Activated naive CD4-positive, alpha-beta T cell treated with anti-CD3 and anti-CD28 coated beads, Interleukin-2, amount 50 U/mL, for 16 hours (primary cell): ENCODE measurements at regions not wholly inside any gene's neighbourhood (a gene's known extent, or its start where the extent isn't known, plus 50 kb on each side); places are given as distances from the start of the nearest gene placed in this dataset.

ENCODE experiments used
- DNase-seq: peaks from one replicate; pipeline ENCODE4 v3.0.0-alpha.2; 2020

GRCh38 chr14:71692496-71692895 lies 239.7 kb upstream of the RGS6 start:
- DNase-seq: no peak

- DNase-seq: no peak
Observed at GRCh38 chr14:71693381-71693780, 238.8 kb upstream of the RGS6 start.

- DNase-seq: no peak
Observed at GRCh38 chr14:71694591-71695530, 237.4 kb upstream of the RGS6 start.

DNA sequence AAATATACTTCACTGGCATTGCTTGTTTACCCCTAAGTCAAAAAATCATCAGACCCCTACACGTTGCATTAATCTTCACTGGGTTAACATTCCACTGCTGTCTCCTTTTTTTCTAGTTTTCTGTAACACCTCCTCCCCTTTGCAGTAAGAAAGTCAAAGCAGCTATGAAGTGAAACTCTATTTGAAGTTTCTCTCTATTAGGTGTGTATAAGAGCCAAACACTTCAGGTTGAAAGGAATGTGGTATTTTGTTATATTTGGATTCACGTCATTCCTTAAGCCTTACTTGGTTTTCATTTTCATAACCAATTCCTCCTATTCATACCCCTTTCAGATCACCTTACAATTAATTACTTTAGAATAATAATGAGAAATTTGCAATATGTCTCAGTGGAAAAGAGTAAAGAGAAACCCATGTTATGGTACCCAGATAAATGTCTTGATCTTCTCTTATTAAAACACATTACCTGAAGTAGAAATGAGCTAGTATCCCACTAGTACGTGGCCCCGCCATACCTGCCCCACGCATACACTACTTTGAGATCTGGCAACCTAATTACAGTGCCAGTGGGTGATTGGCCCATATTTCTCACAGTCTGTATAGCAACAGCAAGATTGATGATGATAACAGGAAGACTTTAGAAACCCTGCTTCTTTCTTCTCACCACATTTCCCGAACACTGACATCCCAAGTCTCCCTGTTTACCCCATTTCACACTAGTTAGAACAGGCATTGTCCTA lies 236.4 kb upstream of the RGS6 start:
- no peak for DNase-seq

GRCh38 chr14:71698027-71698426 lies 234.2 kb upstream of the RGS6 start:
- no peak for DNase-seq

- DNase-seq: no peak
Observed at GRCh38 chr14:71698673-71699072, 233.6 kb upstream of the RGS6 start.

DNA sequence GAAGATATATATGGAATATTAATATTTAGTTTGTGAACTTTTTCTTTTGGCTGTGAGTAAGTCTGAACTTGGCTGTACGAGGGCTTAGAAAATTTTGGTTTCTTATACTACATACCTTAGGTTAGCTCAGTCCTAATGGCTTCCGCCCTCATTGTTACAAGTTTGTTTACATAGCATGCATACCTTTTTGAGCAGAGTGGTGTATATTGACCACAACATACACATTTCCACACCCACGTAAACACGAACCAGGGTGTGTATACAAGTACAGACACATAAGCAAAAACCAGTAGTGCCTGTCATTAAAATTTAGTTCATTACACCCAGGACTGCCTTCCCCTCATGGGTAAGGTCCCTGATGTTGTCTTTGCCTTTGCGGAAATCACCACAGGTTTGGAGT lies 230.2 kb upstream of the RGS6 start:
- no peak for DNase-seq

- no peak for DNase-seq
Observed at GRCh38 chr14:71702786-71703185, 229.4 kb upstream of the RGS6 start.

DNA sequence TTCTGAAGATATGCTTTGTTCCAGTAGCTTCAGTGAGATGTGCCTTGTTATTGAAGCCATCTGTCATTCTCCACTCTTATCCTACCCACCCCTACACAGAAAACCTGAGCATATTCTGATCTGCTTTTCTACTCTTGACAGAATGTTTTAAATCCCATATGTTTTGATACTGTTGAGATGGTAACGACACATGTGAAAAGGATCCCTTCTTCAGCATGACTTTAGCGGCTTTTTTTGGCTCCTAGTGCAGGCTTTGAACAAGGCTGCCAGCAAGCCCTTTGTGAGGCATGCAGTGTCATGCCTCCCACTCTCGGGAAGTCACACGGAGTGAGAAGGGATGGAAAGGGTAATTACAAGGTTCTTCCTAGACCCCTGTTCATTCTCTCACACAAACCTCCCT lies 228.8 kb upstream of the RGS6 start:
- no peak for DNase-seq

DNA sequence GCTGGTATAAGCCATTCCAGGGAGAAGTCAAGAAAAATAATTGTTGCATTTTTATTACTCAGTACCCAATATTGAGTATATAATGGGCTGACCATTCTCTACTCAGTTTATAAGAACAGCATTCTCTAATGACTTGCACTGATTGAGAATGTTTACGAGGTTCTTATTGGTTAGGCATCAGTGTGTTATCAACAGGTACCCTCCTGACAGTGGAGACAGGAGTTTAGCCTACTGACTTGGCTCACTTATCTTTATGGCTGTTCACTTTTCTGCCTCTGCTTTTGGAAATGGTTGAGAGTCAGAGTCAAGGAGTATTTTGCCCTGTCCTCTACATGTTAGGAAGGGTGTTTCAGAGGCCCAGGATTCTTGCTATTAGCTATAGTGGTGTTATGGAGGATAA lies 228.0 kb upstream of the RGS6 start:
- no peak for DNase-seq

- DNase-seq: no peak
Observed at GRCh38 chr14:71705460-71705859, 226.8 kb upstream of the RGS6 start.

DNA sequence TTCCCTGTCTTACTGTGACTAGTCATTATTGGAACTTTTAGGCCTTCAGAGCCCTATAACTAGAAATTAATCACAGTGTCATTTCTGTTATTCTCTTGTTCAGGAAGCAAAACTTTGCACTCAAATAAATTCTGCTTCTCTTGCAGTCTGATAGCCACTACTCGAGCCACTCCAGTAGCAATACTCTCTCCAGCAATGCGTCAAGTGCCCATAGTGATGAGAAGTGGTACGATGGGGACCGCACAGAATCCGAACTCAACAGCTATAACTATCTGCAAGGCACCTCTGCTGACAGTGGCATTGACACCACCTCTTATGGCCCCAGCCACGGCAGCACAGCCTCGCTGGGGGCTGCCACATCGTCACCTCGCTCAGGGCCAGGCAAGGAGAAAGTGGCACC lies 223.2 kb upstream of the RGS6 start:
- DNase-seq: no peak

GRCh38 chr14:71709987-71710386 lies 222.2 kb upstream of the RGS6 start:
- no peak for DNase-seq

- no peak for DNase-seq
Observed at GRCh38 chr14:71711125-71711524, 221.1 kb upstream of the RGS6 start.

DNA sequence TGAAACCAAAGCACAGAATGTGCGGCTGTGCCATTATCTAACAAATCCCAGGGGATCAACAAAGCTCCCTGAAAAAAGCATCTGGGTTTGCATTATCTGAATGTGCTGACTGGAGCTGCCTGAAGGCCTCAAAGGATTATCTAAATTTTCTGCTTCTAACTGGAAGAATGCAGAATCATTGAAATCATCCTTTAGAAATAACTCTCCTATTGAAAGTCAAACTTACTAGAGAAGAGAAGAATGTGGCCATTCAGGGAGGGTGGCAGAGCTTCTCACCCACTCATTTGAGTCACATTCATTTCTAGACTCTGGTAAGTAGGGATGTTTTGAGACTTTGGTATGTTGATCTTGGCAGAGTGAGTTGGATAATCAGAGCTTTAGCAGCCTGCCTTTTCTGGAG lies 220.6 kb upstream of the RGS6 start:
- DNase-seq: no peak

- no peak for DNase-seq
Observed at GRCh38 chr14:71712478-71712877, 219.8 kb upstream of the RGS6 start.

DNA sequence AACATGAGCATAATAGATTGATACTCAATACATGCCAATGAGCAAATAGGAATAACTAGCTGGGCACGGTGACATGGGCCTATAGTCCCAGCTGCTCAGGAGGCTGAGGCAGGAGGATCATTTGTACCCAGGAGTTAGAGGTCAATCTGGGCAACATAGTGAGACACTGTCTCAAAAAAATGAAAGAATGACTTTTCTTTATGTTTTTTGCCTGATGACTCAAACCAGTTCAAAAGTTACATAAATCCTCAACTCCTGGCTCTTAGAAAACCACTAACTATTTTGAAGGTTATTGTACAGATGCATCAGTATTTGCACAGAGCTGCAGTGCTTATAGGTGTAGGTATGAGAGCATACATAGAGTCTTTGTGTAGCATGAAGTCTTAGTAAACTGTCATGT lies 219.2 kb upstream of the RGS6 start:
- no peak for DNase-seq

GRCh38 chr14:71713451-71713850 lies 218.8 kb upstream of the RGS6 start:
- DNase-seq: no peak

DNA sequence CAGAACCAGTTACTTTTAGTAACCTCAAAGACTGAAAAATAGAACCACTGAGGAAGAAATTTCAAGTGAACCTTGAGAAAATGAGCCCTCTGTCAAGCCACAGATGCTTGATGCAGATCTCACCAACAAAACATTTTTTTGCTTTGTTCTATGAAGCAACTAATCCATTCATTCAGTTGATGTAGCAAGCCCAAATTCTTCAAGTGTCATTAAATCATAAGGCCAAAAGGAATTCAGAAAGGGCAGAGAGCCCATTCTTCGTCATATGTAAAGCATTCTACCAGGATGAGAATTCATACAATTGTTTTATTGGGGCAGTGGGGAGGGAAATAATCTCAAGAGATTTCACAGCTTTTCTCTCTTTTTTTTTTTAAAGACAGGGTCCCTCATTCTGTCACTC lies 218.0 kb upstream of the RGS6 start:
- no peak for DNase-seq

GRCh38 chr14:71716041-71716772 lies 216.0 kb upstream of the RGS6 start:
- DNase-seq: no peak

DNA sequence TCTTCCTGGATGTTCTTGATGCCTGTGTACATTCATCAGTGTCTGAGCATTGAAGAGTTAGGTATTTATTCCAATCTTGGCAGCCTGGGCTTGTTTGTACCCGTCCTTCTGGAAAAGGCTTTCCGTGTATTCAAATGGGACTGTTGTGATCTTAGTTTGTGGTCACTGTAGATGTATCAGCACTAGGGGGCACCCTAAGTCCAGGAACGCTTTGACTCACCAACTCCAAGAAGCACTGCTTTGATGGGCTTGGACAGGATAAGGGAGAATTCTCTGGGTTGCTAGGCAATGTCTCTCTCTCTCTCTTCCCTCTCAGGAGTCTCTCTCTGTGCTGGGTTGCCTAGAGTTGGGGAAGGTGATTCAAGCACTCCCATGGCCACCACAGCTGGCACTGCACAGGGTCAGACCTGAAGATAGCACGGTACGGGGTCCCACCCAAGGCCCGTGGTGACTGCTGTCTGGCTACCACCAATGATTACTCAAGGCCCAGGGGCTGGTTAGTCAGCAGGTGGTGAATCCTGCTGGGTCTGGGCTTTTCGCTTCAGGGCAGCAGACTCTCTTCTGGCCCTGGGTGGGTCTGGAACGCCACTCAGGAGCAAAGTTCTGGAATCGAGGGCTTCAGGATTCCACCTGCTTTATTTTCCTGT lies 211.1 kb upstream of the RGS6 start:
- DNase-seq: no peak

GRCh38 chr14:71721791-71722190 lies 210.4 kb upstream of the RGS6 start:
- no peak for DNase-seq

DNA sequence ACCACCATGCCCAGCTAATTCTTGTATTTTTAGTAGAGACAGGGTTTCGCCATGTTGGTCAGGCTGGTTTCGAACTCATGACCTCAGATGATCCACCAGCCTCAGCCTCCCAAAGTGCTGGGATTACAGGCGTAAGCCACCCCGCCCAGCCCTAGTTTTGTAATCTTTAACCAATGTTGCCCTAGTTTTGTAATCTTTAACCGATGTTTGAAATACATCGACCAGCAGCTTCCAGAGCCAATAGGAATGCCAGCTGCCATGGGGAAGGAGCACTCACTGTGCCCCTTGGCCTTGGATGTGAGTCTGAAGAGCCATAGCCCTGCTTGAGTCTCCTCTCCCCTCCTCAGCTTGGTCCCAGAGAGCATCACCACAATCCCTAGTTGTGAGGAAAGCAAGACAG lies 209.3 kb upstream of the RGS6 start:
- no peak for DNase-seq
